ENCODE measurements at regions not wholly inside any gene's neighbourhood (a gene's known extent, or its start where the extent isn't known, plus 50 kb on each side); places are given as distances from the start of the nearest gene placed in this dataset.

DNA sequence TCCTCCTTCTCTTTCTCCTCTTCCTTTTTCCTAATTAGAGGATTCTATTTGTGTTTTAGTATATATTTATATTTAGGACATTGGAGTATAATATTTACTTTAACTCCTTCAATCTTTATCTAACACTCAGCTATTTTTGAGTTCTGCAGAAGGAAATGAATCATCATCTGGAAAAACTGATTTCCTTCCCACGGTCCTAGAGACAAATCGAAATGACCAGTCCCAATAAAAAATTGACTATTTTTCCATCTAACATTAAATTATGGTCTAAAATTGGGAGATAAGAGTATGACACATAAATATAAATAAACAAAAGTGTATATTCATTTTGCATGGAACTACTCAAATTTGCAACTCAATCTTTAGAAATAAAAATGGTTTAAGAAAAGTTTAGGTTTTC, 167.4 kb downstream of the TMTC3 start:
- H3K36me3 ChIP-seq = no peaks in the 10 kb centered on the region
- H3K27ac ChIP-seq = no peak overlapping the region
- no peaks in the 10 kb centered on the region for H3K27me3 ChIP-seq
- peaks cover 0 to 19% (median 0%) of the 10 kb centered on the region in 3 donors for H3K4me1 ChIP-seq
- no peak overlapping the region for H3K4me3 ChIP-seq
- H3K9me3 ChIP-seq = no peaks in the 10 kb centered on the region
- DNase-seq = no peak
- intact Hi-C loops (cut with DNase I) = no loop called here
- WGBS, 2 donors = 36 to 48% methylated on average over 2 of the region's 2 CpGs
- TF ChIP-seq, protein P1, sequence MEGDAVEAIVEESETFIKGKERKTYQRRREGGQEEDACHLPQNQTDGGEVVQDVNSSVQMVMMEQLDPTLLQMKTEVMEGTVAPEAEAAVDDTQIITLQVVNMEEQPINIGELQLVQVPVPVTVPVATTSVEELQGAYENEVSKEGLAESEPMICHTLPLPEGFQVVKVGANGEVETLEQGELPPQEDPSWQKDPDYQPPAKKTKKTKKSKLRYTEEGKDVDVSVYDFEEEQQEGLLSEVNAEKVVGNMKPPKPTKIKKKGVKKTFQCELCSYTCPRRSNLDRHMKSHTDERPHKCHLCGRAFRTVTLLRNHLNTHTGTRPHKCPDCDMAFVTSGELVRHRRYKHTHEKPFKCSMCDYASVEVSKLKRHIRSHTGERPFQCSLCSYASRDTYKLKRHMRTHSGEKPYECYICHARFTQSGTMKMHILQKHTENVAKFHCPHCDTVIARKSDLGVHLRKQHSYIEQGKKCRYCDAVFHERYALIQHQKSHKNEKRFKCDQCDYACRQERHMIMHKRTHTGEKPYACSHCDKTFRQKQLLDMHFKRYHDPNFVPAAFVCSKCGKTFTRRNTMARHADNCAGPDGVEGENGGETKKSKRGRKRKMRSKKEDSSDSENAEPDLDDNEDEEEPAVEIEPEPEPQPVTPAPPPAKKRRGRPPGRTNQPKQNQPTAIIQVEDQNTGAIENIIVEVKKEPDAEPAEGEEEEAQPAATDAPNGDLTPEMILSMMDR (IDR thresholded peaks at IDR 0.05) = no peak
- TF ChIP-seq POLR2A (IDR thresholded peaks at IDR 0.05) = no peak

DNA sequence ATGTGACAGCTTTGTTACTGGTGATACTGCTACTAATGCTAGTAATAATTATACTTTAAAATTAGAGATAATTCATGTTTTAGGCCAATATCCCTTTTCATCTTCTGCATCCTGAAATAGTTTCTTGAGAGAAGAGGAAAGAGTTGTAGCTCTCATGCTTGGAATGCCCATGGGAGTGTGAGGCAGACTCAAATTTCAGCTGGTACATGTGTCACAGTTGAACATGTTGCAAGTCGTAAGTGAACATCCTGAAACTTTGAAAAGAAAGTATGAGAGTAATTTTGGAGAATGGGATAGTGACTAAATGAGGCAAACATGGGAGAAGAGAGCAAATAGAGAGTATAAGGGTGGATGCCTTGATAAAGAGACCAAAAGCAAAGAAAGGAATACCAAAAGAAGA, 168.0 kb downstream of the TMTC3 start:
- 57 to 60% methylated on average over 1 of the region's 1 CpG for WGBS, 2 donors
- Histone ChIP-seq H3K4me1 (peaks cover 0 to 15% (median 0%) of the 10 kb centered on the region in 3 donors), H3K27me3 (no peaks in the 10 kb centered on the region), H3K27ac (no peak overlapping the region), H3K4me3 (no peak overlapping the region), H3K9me3 (no peaks in the 10 kb centered on the region), H3K36me3 (no peaks in the 10 kb centered on the region)
- no peak for DNase-seq
- TF ChIP-seq POLR2A (IDR thresholded peaks at IDR 0.05) = no peak
- TF ChIP-seq, protein P1 (IDR thresholded peaks at IDR 0.05) = no peak
- intact Hi-C loops (cut with DNase I) = no loop called here

DNA sequence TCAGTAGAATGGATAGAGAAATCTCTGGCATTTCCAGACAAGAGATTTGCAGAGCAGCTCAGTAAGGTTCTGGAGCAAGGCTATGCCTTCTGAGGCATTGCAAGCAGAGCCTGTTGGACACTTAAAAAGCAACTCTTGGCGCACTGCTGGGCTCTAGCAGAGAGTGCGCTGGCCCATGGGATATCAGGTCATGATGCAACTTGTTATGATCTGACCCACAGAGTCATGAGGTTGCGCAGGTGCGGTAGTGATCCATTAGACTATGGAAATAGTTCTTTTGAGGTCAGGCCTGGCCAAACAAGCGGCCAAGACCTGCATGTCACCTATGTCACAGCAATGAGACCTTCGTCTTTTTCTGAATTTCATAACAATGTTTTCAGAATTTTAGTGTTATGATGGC, 168.6 kb downstream of the TMTC3 start:
- DNase-seq = no peak
- Histone ChIP-seq H3K27ac (no peak overlapping the region), H3K9me3 (no peaks in the 10 kb centered on the region), H3K27me3 (no peaks in the 10 kb centered on the region), H3K36me3 (no peaks in the 10 kb centered on the region), H3K4me1 (peaks cover 0 to 9% (median 0%) of the 10 kb centered on the region in 3 donors), H3K4me3 (no peak overlapping the region)
- 81 to 88% methylated on average over 5 to 6 of the region's 6 CpGs for WGBS, 2 donors
- TF ChIP-seq POLR2A (IDR thresholded peaks at IDR 0.05) = no peak
- TF ChIP-seq, protein P1 (IDR thresholded peaks at IDR 0.05) = no peak
- intact Hi-C loops (cut with DNase I) = no loop called here

DNA sequence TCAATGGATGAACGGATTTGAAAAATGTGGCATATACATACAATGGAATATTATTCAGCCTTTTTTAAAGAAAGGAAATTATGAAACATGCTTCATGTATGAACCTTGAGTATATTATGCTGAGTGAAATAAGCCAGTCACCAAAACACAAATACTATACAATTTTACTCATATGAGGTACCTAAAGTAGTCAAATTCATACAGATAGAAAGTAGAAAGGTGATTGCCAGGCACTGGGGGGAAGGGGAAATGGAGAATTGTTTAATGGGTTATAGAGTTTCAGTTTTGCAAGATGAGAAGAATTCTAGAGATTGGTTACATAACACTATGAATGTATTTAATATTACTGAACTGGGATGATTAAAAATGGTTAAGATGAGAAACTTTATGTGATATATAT, 171.4 kb downstream of the TMTC3 start:
- DNase-seq = no peak
- H3K9me3 ChIP-seq = no peaks in the 10 kb centered on the region
- TF ChIP-seq POLR2A (IDR thresholded peaks at IDR 0.05) = no peak
- TF ChIP-seq, protein P1 (IDR thresholded peaks at IDR 0.05) = no peak
- H3K27me3 ChIP-seq = no peaks in the 10 kb centered on the region
- no peak overlapping the region for H3K27ac ChIP-seq
- WGBS, 2 donors = 58 to 59% methylated on average over 1 of the region's 1 CpG
- intact Hi-C loops (cut with DNase I) = no loop called here
- no peak overlapping the region for H3K4me3 ChIP-seq
- H3K36me3 ChIP-seq = no peaks in the 10 kb centered on the region
- H3K4me1 ChIP-seq = peaks cover 0 to 4% (median 0%) of the 10 kb centered on the region in 3 donors

DNA sequence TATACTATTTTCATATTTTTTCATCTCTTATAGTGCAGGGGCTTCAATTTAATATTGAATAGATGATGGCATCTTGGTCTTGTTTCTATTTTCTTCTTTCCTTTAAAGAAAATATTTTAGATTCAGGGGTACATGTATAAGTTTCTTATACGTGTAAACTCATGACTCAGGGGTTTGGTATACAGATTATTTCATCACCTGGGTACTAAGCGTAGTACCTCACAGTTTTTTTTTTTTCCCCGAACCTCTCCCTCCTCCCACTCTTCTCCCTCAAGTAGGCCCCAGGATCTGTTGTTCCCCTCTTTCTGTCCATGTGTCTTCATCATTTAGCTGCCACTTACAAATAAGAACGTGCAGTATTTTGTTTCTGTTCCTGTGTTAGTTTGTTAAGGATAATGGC, 172.6 kb downstream of the TMTC3 start:
- Histone ChIP-seq H3K9me3 (no peaks in the 10 kb centered on the region), H3K4me1 (peaks cover 0 to 2% (median 0%) of the 10 kb centered on the region in 3 donors), H3K27ac (no peak overlapping the region), H3K36me3 (no peaks in the 10 kb centered on the region), H3K27me3 (no peaks in the 10 kb centered on the region), H3K4me3 (no peak overlapping the region)
- TF ChIP-seq POLR2A (IDR thresholded peaks at IDR 0.05) = no peak
- TF ChIP-seq, protein P1 (IDR thresholded peaks at IDR 0.05) = no peak
- DNase-seq = no peak
- intact Hi-C loops (cut with DNase I) = no loop called here
- WGBS, 2 donors = 79 to 85% methylated on average over 4 of the region's 4 CpGs
